NCI-H1417 treated with DMSO at 0.1 percent for 48 hours (cell line): ENCODE measurements at regions not wholly inside any gene's neighbourhood (a gene's known extent, or its start where the extent isn't known, plus 50 kb on each side); places are given as distances from the start of the nearest gene placed in this dataset.
"Not testable (repeated sequence)": the region's sequence is repeated elsewhere in the genome, so short reads cannot be mapped to it uniquely, and the experiment has no call there.

Experiments used
- DNase-seq: peaks from one replicate; lab custom pipeline; 2025; lab: John Stamatoyannopoulos, UW

- not testable (repeated sequence) for DNase-seq
Observed at GRCh38 chr2:37806004-37806403, 119.1 kb upstream of the RMDN2 start.

GRCh38 chr2:37809525-37809924 lies 115.6 kb upstream of the RMDN2 start:
- DNase-seq, result no peak

GRCh38 chr2:37809931-37810570 lies 115.0 kb upstream of the RMDN2 start:
- DNase-seq, result no peak

- no peak for DNase-seq
Observed at GRCh38 chr2:37812414-37812813, 112.7 kb upstream of the RMDN2 start.

GRCh38 chr2:37812941-37813730 lies 112.0 kb upstream of the RMDN2 start:
- DNase-seq, result no peak

- DNase-seq, result no peak
Observed at GRCh38 chr2:37816036-37816435, 109.1 kb upstream of the RMDN2 start.

GRCh38 chr2:37816686-37817085 lies 108.4 kb upstream of the RMDN2 start:
- no peak for DNase-seq

GRCh38 chr2:37819186-37819585 lies 105.9 kb upstream of the RMDN2 start:
- no peak for DNase-seq

GRCh38 chr2:37820471-37820986 lies 104.6 kb upstream of the RMDN2 start:
- DNase-seq, result no peak

GRCh38 chr2:37825586-37825985 lies 99.5 kb upstream of the RMDN2 start:
- no peak for DNase-seq

GRCh38 chr2:37826611-37827010 lies 98.5 kb upstream of the RMDN2 start:
- no peak for DNase-seq

- no peak for DNase-seq
Observed at GRCh38 chr2:37827455-37827854, 97.6 kb upstream of the RMDN2 start.

- DNase-seq, result no peak
Observed at GRCh38 chr2:37827911-37828511, 97.1 kb upstream of the RMDN2 start.

GRCh38 chr2:37829202-37829601 lies 95.9 kb upstream of the RMDN2 start:
- no peak for DNase-seq

- DNase-seq, result no peak
Observed at GRCh38 chr2:37829616-37830395, 95.3 kb upstream of the RMDN2 start.

- no peak for DNase-seq
Observed at GRCh38 chr2:37830636-37831035, 94.5 kb upstream of the RMDN2 start.

- no peak for DNase-seq
Observed at GRCh38 chr2:37831081-37831780, 93.9 kb upstream of the RMDN2 start.

GRCh38 chr2:37832590-37833197 lies 92.4 kb upstream of the RMDN2 start:
- peak; percentile 37 for DNase-seq

- no peak for DNase-seq
Observed at GRCh38 chr2:37833423-37833822, 91.7 kb upstream of the RMDN2 start.

- DNase-seq, result no peak
Observed at GRCh38 chr2:37836270-37836669, 88.8 kb upstream of the RMDN2 start.

- no peak for DNase-seq
Observed at GRCh38 chr2:37836711-37837110, 88.4 kb upstream of the RMDN2 start.
